ENCODE measurements at regions not wholly inside any gene's neighbourhood (a gene's known extent, or its start where the extent isn't known, plus 50 kb on each side); places are given as distances from the start of the nearest gene placed in this dataset.
"Not testable (repeated sequence)": the region's sequence is repeated elsewhere in the genome, so short reads cannot be mapped to it uniquely, and the experiment has no call there.

- no peak for DNase-seq (ENCODE audit: low read depth in 2 of 2)
Measured at GRCh38 chr11:87971354-87971753, 203.9 kb downstream of the RAB38 start.

- no peak for DNase-seq (ENCODE audit: low read depth in 2 of 2)
Measured at GRCh38 chr11:87970762-87971161, 204.5 kb downstream of the RAB38 start.

GRCh38 chr11:87967459-87967858 is 207.8 kb downstream of the RAB38 start:
- DNase-seq (ENCODE audit: low read depth in 2 of 2): no peak

- no peak for DNase-seq (ENCODE audit: low read depth in 2 of 2)
Measured at GRCh38 chr11:87966694-87967093, 208.5 kb downstream of the RAB38 start.

GRCh38 chr11:87966216-87966615 is 209.0 kb downstream of the RAB38 start:
- DNase-seq (ENCODE audit: low read depth in 2 of 2): no peak

GRCh38 chr11:87961606-87962005 is 213.6 kb downstream of the RAB38 start:
- DNase-seq (ENCODE audit: low read depth in 2 of 2): no peak

- DNase-seq (ENCODE audit: low read depth in 2 of 2): no peak
Measured at GRCh38 chr11:87957961-87958360, 217.3 kb downstream of the RAB38 start.

- no peak for DNase-seq (ENCODE audit: low read depth in 2 of 2)
Measured at GRCh38 chr11:87954476-87954875, 220.8 kb downstream of the RAB38 start.

- DNase-seq (ENCODE audit: low read depth in 2 of 2): no peak
Measured at GRCh38 chr11:87942786-87943185, 232.5 kb downstream of the RAB38 start.

- no peak for DNase-seq (ENCODE audit: low read depth in 2 of 2)
Measured at GRCh38 chr11:87934182-87934581, 241.1 kb downstream of the RAB38 start.

- DNase-seq (ENCODE audit: low read depth in 2 of 2): no peak
Measured at GRCh38 chr11:87926250-87926970, 248.8 kb downstream of the RAB38 start.

- no peak for DNase-seq (ENCODE audit: low read depth in 2 of 2)
Measured at GRCh38 chr11:87924125-87924524, 251.1 kb downstream of the RAB38 start.

GRCh38 chr11:87917111-87917510 is 258.1 kb downstream of the RAB38 start:
- no peak for DNase-seq (ENCODE audit: low read depth in 2 of 2)

- no peak for DNase-seq (ENCODE audit: low read depth in 2 of 2)
Measured at GRCh38 chr11:87909178-87909577, 266.1 kb downstream of the RAB38 start.

- DNase-seq (ENCODE audit: low read depth in 2 of 2): no peak
Measured at GRCh38 chr11:87908086-87908485, 267.2 kb downstream of the RAB38 start.

GRCh38 chr11:87903345-87903744 is 271.9 kb downstream of the RAB38 start:
- DNase-seq (ENCODE audit: low read depth in 2 of 2): no peak

- no peak for DNase-seq (ENCODE audit: low read depth in 2 of 2)
Measured at GRCh38 chr11:87901341-87901740, 273.9 kb downstream of the RAB38 start.

- DNase-seq (ENCODE audit: low read depth in 2 of 2): no peak
Measured at GRCh38 chr11:87897921-87898320, 277.3 kb downstream of the RAB38 start.

GRCh38 chr11:87897071-87897470 is 278.2 kb downstream of the RAB38 start:
- DNase-seq (ENCODE audit: low read depth in 2 of 2): no peak

GRCh38 chr11:87894961-87895360 is 280.3 kb downstream of the RAB38 start:
- no peak for DNase-seq (ENCODE audit: low read depth in 2 of 2)

GRCh38 chr11:87892291-87892690 is 283.0 kb downstream of the RAB38 start:
- no peak for DNase-seq (ENCODE audit: low read depth in 2 of 2)

- DNase-seq (ENCODE audit: low read depth in 2 of 2): no peak
Measured at GRCh38 chr11:87889126-87889525, 286.1 kb downstream of the RAB38 start.

- DNase-seq (ENCODE audit: low read depth in 2 of 2): not testable (repeated sequence)
Measured at GRCh38 chr11:87885084-87885483, 290.2 kb downstream of the RAB38 start.

GRCh38 chr11:87879118-87879517 is 296.1 kb downstream of the RAB38 start:
- DNase-seq (ENCODE audit: low read depth in 2 of 2): no peak
